Naive thymus-derived CD4-positive, alpha-beta T cell (primary cell): ENCODE measurements at regions not wholly inside any gene's neighbourhood (a gene's known extent, or its start where the extent isn't known, plus 50 kb on each side); places are given as distances from the start of the nearest gene placed in this dataset.

ENCODE experiments used
- ATAC-seq: fragments of 150-1000 bp; cut with Tn5 transposase; 2 replicates; pipeline ENCODE4 v1.10.0; 2021; ENCODE audit warnings: mild to moderate bottlenecking, moderate library complexity
- CTCF ChIA-PET: fragments of 350-600 bp; sonication (Branson Sonifier 250); formaldehyde crosslinking; loops from one replicate; lab custom pipeline; 2021; ENCODE audit warnings: antibody characterized with exemption; lab: Charles Lee
- POLR2A ChIA-PET: fragments of 350-600 bp; sonication (Branson Sonifier 250); formaldehyde crosslinking; loops from one replicate; lab custom pipeline; 2021; ENCODE audit warnings: antibody characterized with exemption, inconsistent platforms; lab: Charles Lee
- DNase-seq, 9 donors: peaks; one replicate each; pipeline versions ENCODE4 v3.0.0 to v3.0.0-alpha.2; 2020 to 2022; ENCODE audit warnings: mixed read lengths in 1 of 9
- H3K27ac ChIP-seq: one replicate; pipeline ENCODE4 v1.7.0; 2013; ENCODE audit warnings: mild to moderate bottlenecking, low read depth, low read length, moderate library complexity
- H3K27me3 ChIP-seq, 2 donors: one replicate each; pipeline ENCODE4 v1.7.0; 2013; ENCODE audit warnings: low read length in 2 of 2, mild to moderate bottlenecking in 2 of 2, moderate library complexity in 2 of 2; ENCODE audit not compliant: control insufficient read depth in 2 of 2, insufficient read depth in 2 of 2
- H3K36me3 ChIP-seq, 3 experiments: 1 replicate in 2 of 3; 2 replicates in 1 of 3; pipeline ENCODE4 v1.7.0; 2013; ENCODE audit warnings: low read length in 3 of 3, mild to moderate bottlenecking in 3 of 3, moderate library complexity in 1 of 3; ENCODE audit not compliant: insufficient read depth in 3 of 3, control insufficient read depth in 2 of 3
- H3K4me1 ChIP-seq, 2 donors: one replicate each; pipeline ENCODE4 v1.7.0; 2013; ENCODE audit warnings: low read length in 2 of 2, mild to moderate bottlenecking in 2 of 2, moderate library complexity in 1 of 2; ENCODE audit not compliant: control insufficient read depth in 2 of 2, insufficient read depth in 2 of 2
- H3K4me3 ChIP-seq: 2 replicates; pipeline ENCODE4 v1.7.0; 2013; ENCODE audit warnings: mild to moderate bottlenecking, low read length
- H3K9me3 ChIP-seq, 3 experiments: 1 replicate in 2 of 3; 2 replicates in 1 of 3; pipeline ENCODE4 v1.7.0; 2013; ENCODE audit warnings: low read length in 3 of 3; ENCODE audit not compliant: control insufficient read depth in 2 of 3
- H3K27ac Mint-ChIP-seq, 9 donors: one replicate each; pipeline ENCODE4 v1.8.0; 2020 to 2022; ENCODE audit warnings: mixed read lengths in 9 of 9, mild to moderate bottlenecking in 8 of 9, moderate library complexity in 5 of 9, inconsistent platforms in 2 of 9
- H3K27me3 Mint-ChIP-seq, 5 donors: one replicate each; pipeline ENCODE4 v1.8.0; 2021 to 2022; ENCODE audit warnings: mixed read lengths in 5 of 5, mild to moderate bottlenecking in 1 of 5
- H3K36me3 Mint-ChIP-seq, 5 donors: one replicate each; pipeline ENCODE4 v1.8.0; 2020 to 2022; ENCODE audit warnings: mixed read lengths in 5 of 5, mild to moderate bottlenecking in 3 of 5, inconsistent platforms in 1 of 5
- H3K4me1 Mint-ChIP-seq, 7 donors: one replicate each; pipeline ENCODE4 v1.8.0; 2020 to 2022; ENCODE audit warnings: mixed read lengths in 7 of 7, mild to moderate bottlenecking in 3 of 7, inconsistent platforms in 1 of 7
- H3K4me3 Mint-ChIP-seq, 10 donors: one replicate each; pipeline ENCODE4 v1.8.0; 2020 to 2022; ENCODE audit warnings: mild to moderate bottlenecking in 10 of 10, mixed read lengths in 10 of 10, moderate library complexity in 6 of 10, inconsistent platforms in 2 of 10
- H3K9me3 Mint-ChIP-seq, 11 donors: one replicate each; pipeline ENCODE4 v1.8.0; 2020 to 2022; ENCODE audit warnings: mixed read lengths in 11 of 11, mild to moderate bottlenecking in 4 of 11, inconsistent platforms in 1 of 11, moderate library complexity in 1 of 11
- intact Hi-C, 2 donors: fragments of 100-400 bp; cut with micrococcal nuclease; formaldehyde crosslinking; loops; one replicate each; pipeline ENCODE4 v1.15.1; 2023

DNA sequence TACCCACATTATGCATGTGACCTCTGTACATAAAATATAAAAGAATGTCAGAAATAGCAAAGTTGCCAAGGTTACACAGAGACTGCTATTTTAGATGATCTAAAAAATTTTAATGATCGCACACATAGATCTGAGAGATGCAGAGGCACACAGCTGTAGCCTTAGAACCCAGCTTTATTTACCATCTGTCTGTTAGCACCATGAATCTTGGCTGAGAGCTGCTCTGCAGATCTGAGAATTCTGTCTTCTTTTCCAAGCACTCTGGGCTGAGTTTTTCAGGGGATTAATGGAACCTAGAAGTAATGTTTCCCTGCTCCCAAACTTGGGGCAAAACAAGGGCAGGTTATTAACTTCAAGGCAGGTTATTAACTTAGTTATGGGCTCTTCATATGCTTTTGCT lies 248.7 kb upstream of the JAG1 start:
- H3K27ac Mint-ChIP-seq, result no peak overlapping the region
- peaks cover 0 to 10% (median 2%) of the 10 kb centered on the region in 11 donors for H3K9me3 Mint-ChIP-seq
- DNase-seq (no peak), ATAC-seq (no peak)
- H3K4me1 Mint-ChIP-seq, result no peaks in the 10 kb centered on the region
- H3K27me3 Mint-ChIP-seq, result no peaks in the 10 kb centered on the region
- Histone ChIP-seq H3K9me3 (no peaks in the 10 kb centered on the region), H3K27ac (no peak overlapping the region), H3K36me3 (no peaks in the 10 kb centered on the region), H3K27me3 (no peaks in the 10 kb centered on the region), H3K4me3 (no peak overlapping the region), H3K4me1 (no peaks in the 10 kb centered on the region)
- intact Hi-C loops, result no loop called here
- ChIA-PET POLR2A (no interaction called here), CTCF (no interaction called here)
- H3K36me3 Mint-ChIP-seq, result no peaks in the 10 kb centered on the region
- no peak overlapping the region for H3K4me3 Mint-ChIP-seq

DNA sequence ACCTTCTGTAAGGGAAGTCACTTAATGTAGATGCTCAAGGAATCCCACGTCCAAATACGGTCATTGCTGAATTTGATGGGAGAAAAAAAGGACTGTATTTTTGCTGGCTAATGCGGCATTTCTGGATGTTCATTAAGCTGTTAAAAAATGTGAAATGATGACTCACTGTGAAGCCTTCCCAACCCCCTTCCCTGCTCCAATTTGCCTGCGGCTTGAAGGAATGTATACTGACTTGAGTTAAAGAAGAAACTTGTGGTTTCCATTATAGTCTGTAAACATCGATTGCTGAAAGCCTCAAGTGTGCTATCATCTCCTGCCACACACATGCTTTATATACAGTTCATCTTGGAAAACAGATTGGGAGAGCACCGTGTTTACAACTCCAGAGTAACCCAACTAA lies 249.1 kb upstream of the JAG1 start:
- DNase-seq (no peak), ATAC-seq (no peak)
- H3K27me3 Mint-ChIP-seq, result no peaks in the 10 kb centered on the region
- intact Hi-C loops, result no loop called here
- H3K4me1 Mint-ChIP-seq, result no peaks in the 10 kb centered on the region
- H3K36me3 Mint-ChIP-seq, result no peaks in the 10 kb centered on the region
- no peak overlapping the region for H3K4me3 Mint-ChIP-seq
- no peaks in the 10 kb centered on the region for H3K9me3 ChIP-seq
- peaks cover 0 to 10% (median 0%) of the 10 kb centered on the region in 11 donors for H3K9me3 Mint-ChIP-seq
- no peaks in the 10 kb centered on the region for H3K36me3 ChIP-seq
- H3K4me1 ChIP-seq, result no peaks in the 10 kb centered on the region
- H3K27ac Mint-ChIP-seq, result no peak overlapping the region
- H3K4me3 ChIP-seq, result no peak overlapping the region
- ChIA-PET CTCF (no interaction called here), POLR2A (no interaction called here)
- no peaks in the 10 kb centered on the region for H3K27me3 ChIP-seq
- no peak overlapping the region for H3K27ac ChIP-seq

DNA sequence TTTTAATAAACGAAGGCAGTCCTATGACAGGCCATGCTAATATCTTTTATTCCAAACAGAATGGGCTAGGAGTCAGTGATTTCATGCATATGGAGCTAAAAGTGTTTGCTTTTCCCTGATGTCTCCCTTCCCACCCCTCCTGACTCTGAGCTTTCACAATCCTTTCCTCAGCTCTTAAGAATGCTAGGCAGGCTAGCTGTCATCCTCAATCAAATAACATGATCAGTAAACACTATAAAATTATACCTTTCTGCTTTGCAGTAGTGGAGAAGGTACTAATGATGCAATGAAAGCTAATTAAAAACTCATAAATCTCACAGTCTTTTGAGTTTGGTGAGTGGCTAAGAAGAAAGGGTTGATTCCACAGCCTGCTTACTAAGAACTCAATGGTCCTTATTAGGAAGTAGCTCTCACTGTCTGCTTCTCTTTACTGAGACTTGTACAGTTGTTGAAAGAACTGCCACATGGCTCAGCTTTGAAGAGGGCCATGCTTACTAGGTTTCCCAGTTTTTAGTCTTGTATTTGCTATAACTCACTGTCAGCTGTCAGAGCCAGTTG lies 250.9 kb upstream of the JAG1 start:
- H3K9me3 ChIP-seq, result no peaks in the 10 kb centered on the region
- H3K4me1 ChIP-seq, result no peaks in the 10 kb centered on the region
- no peak overlapping the region for H3K27ac ChIP-seq
- H3K36me3 Mint-ChIP-seq, result no peaks in the 10 kb centered on the region
- no peaks in the 10 kb centered on the region for H3K27me3 ChIP-seq
- no peak overlapping the region for H3K4me3 Mint-ChIP-seq
- H3K4me3 ChIP-seq, result no peak overlapping the region
- CTCF ChIA-PET, result no interaction called here
- no peaks in the 10 kb centered on the region for H3K27me3 Mint-ChIP-seq
- intact Hi-C loops, result no loop called here
- no peaks in the 10 kb centered on the region for H3K4me1 Mint-ChIP-seq
- H3K27ac Mint-ChIP-seq, result no peak overlapping the region
- H3K36me3 ChIP-seq, result no peaks in the 10 kb centered on the region
- DNase-seq (no peak), ATAC-seq (no peak)
- peaks cover 0 to 4% (median 0%) of the 10 kb centered on the region in 11 donors for H3K9me3 Mint-ChIP-seq
- POLR2A ChIA-PET, result no interaction called here

DNA sequence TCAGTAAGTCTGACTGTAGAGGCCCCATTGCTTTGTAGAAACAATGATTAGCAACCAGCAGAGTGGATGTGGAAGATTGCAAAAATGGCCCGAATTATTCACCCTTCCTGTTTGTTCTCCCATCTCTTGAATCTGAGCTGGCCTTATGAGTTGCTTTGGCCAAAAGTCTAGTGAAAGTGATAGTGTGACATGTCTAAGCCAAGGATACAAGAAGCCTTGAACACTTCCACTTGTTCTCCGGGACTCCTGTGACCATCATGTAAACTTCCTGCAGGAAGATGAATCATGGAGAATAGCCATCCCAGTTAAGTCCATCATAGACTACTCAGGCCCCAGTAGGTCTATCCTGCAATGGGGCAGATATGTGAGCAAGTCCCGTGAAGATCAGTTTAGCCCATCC lies 252.0 kb upstream of the JAG1 start:
- H3K4me3 ChIP-seq, result no peak overlapping the region
- H3K27me3 ChIP-seq, result no peaks in the 10 kb centered on the region
- H3K9me3 ChIP-seq, result no peaks in the 10 kb centered on the region
- no peak overlapping the region for H3K27ac ChIP-seq
- Mint-ChIP-seq H3K36me3 (no peaks in the 10 kb centered on the region), H3K4me3 (no peak overlapping the region), H3K4me1 (no peaks in the 10 kb centered on the region), H3K27ac (no peak overlapping the region), H3K9me3 (peaks cover 0 to 8% (median under 1%) of the 10 kb centered on the region in 11 donors), H3K27me3 (no peaks in the 10 kb centered on the region)
- H3K36me3 ChIP-seq, result no peaks in the 10 kb centered on the region
- intact Hi-C loops, result no loop called here
- ChIA-PET CTCF (no interaction called here), POLR2A (no interaction called here)
- DNase-seq (no peak), ATAC-seq (no peak)
- no peaks in the 10 kb centered on the region for H3K4me1 ChIP-seq

DNA sequence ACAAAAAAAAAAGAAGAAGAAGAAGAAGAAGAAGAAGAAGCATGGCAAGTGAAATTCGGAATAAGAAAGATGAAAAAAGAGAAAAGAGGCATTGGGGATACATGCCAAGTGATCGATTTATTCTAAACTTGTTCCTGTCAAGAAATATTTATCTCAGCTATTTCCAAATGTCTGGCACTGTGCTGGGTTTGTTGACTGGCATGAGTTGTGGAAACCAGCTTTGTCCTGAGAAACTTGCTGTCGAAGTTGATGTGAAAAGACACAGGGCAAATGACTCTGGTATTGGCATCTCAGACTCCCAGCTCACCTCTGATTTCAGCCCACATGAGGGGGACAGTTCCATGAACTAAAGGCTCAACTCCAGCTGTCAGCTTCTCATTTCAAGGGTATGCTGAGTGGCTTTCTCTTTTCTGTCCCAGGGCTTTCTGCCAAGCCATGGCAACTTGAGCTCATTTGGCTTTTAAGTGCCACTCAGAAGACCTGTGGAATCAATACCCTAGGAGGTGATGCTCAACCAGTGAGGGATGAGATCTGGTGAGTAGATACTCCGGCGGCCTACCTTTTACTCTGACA lies 253.3 kb upstream of the JAG1 start:
- Histone ChIP-seq H3K36me3 (no peaks in the 10 kb centered on the region), H3K27me3 (no peaks in the 10 kb centered on the region), H3K4me3 (no peak overlapping the region), H3K9me3 (no peaks in the 10 kb centered on the region), H3K27ac (no peak overlapping the region), H3K4me1 (no peaks in the 10 kb centered on the region)
- Mint-ChIP-seq H3K4me1 (no peaks in the 10 kb centered on the region), H3K36me3 (no peaks in the 10 kb centered on the region), H3K9me3 (peaks cover 0 to 18% (median 8%) of the 10 kb centered on the region in 11 donors), H3K4me3 (no peak overlapping the region), H3K27ac (no peak overlapping the region), H3K27me3 (no peaks in the 10 kb centered on the region)
- CTCF ChIA-PET, result no interaction called here
- DNase-seq (no peak), ATAC-seq (no peak)
- POLR2A ChIA-PET, result no interaction called here
- intact Hi-C loops, result no loop called here

DNA sequence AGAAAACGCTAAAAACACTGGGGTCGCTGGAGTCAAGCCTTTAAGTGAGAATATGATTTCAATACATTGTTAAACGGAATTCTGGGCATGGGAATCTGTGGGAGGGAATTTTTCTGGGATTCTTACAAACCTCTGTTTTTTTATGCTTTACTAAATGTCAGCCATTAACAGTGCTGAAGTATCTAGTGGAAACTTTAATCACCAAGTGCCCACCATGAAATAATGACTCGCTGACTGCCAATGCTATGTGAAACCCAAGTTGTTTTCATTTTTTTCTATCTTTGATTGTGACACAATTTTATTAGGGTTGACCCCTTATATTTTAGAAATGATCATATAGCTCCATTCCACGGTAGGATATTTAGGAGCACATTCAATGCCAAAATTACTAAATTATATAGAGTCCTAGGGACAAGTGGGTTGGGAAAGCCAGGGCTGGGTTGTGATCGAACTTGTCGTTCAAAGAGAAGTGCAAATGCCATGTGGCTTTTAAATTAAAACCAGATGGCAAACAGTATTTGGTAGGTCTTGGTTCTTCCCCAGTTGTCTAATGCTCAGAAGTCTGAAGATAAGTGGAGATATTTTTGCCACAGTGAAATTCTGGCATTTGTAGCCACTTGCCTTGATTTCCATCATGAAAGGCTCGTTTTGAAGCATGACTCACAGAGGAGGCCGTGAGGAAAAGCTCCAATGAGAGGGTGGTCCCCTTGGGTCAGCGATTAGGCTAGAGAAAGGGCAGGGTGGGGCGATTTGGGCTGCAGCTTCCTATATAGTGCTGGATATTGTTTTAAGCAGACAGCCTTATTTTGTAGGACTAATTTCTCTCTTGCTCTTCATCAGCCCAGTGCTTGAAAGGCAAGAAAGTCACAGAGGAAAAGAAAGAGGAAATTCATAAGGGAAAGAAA lies 254.4 kb upstream of the JAG1 start:
- Mint-ChIP-seq H3K27me3 (no peaks in the 10 kb centered on the region), H3K4me3 (no peak overlapping the region), H3K4me1 (no peaks in the 10 kb centered on the region), H3K36me3 (no peaks in the 10 kb centered on the region), H3K9me3 (peaks cover 0 to 19% (median 8%) of the 10 kb centered on the region in 11 donors), H3K27ac (no peak overlapping the region)
- Histone ChIP-seq H3K9me3 (no peaks in the 10 kb centered on the region), H3K4me3 (no peak overlapping the region), H3K27ac (no peak overlapping the region), H3K4me1 (no peaks in the 10 kb centered on the region), H3K27me3 (no peaks in the 10 kb centered on the region), H3K36me3 (no peaks in the 10 kb centered on the region)
- ChIA-PET CTCF (no interaction called here), POLR2A (no interaction called here)
- intact Hi-C loops, result no loop called here
- DNase-seq (no peak), ATAC-seq (no peak)
